ENCODE measurements at regions not wholly inside any gene's neighbourhood (a gene's known extent, or its start where the extent isn't known, plus 50 kb on each side); places are given as distances from the start of the nearest gene placed in this dataset.
"Not testable (repeated sequence)": the region's sequence is repeated elsewhere in the genome, so short reads cannot be mapped to it uniquely, and the experiment has no call there.

DNA sequence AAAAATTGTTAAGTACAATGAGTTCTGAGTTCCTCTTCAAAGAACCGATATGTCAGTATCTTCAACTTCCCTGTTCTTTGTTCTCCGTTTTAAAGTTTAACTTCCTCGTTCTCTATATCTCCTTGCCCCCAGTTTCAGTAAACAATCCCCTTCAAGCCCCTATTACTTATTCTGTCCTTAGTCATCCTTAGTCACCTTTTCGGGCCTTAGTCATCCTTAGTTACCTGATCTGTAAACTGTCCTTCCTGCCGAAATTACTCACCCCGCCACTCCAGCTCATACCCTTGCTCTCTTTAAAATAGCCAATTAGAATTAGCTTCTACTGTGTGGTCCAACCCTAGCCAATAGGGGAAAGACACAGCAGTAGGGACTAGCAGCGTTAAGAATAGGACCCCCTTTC lies 1165.6 kb downstream of the NSUN3 start:
- Histone ChIP-seq H3K36me3 (ENCODE audit: control insufficient read depth in 4 of 4, insufficient read depth in 4 of 4, low read length in 3 of 4) (no peaks in the 10 kb centered on the region), H3K9me3 (ENCODE audit: control extremely low read depth in 1 of 5, control insufficient read depth in 4 of 5, insufficient read depth in 2 of 5, low read depth in 1 of 5, low read length in 4 of 5) (peaks cover 0 to 3% (median 0%) of the 10 kb centered on the region in 5 experiments), H3K4me3 (ENCODE audit: control insufficient read depth in 1 of 7, extremely low read depth in 1 of 7, insufficient read depth in 4 of 7, low read depth in 2 of 7, low read length in 6 of 7) (no peak overlapping the region), H3K27me3 (replicated peaks in 2 of 5; ENCODE audit: control insufficient read depth in 4 of 5, insufficient read depth in 5 of 5, low read length in 4 of 5) (no peaks in the 10 kb centered on the region), H3K4me1 (ENCODE audit: control extremely low read depth in 1 of 4, control insufficient read depth in 4 of 4, insufficient read depth in 4 of 4, low read length in 3 of 4) (no peaks in the 10 kb centered on the region), H3K27ac (ENCODE audit: insufficient read depth in 1 of 2, low read depth in 1 of 2, low read length in 2 of 2, poor library complexity in 1 of 2, severe bottlenecking in 2 of 2) (no peak overlapping the region)
- POLR2A ChIA-PET, result no interaction called here
- WGBS (ENCODE audit: insufficient coverage), result 72% methylated on average over 6 of the region's 7 CpGs
- CTCF ChIA-PET, result no interaction called here
- DNase-seq, result no peak

DNA sequence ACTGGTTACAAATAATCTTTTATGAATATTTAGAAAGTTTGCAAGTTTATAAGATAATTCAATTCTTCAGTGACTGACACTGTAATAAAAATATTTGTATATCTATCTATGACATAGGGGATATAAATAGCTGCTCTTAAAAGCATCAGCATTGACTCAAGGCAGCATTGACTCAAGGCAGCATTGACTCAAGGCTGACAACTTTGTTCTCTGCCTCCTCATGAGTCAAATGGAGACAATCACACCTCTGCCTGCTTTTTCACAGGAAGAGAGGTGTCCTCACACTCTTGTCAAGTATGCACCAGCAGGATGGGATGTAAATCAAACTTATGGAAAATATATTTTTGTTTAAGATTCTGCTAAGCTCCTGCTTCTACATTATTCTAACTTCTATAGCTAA lies 1173.1 kb downstream of the NSUN3 start:
- H3K27ac ChIP-seq (ENCODE audit: insufficient read depth in 1 of 2, low read depth in 1 of 2, low read length in 2 of 2, poor library complexity in 1 of 2, severe bottlenecking in 2 of 2), result no peak overlapping the region
- H3K27me3 ChIP-seq (replicated peaks in 2 of 5; ENCODE audit: control insufficient read depth in 4 of 5, insufficient read depth in 5 of 5, low read length in 4 of 5), result no peaks in the 10 kb centered on the region
- CTCF ChIA-PET, result no interaction called here
- no peaks in the 10 kb centered on the region for H3K36me3 ChIP-seq (ENCODE audit: control insufficient read depth in 4 of 4, insufficient read depth in 4 of 4, low read length in 3 of 4)
- H3K4me3 ChIP-seq (ENCODE audit: control insufficient read depth in 1 of 7, extremely low read depth in 1 of 7, insufficient read depth in 4 of 7, low read depth in 2 of 7, low read length in 6 of 7), result no peak overlapping the region
- no peaks in the 10 kb centered on the region for H3K9me3 ChIP-seq (ENCODE audit: control extremely low read depth in 1 of 5, control insufficient read depth in 4 of 5, insufficient read depth in 2 of 5, low read depth in 1 of 5, low read length in 4 of 5)
- no peak for DNase-seq
- no peaks in the 10 kb centered on the region for H3K4me1 ChIP-seq (ENCODE audit: control extremely low read depth in 1 of 4, control insufficient read depth in 4 of 4, insufficient read depth in 4 of 4, low read length in 3 of 4)
- POLR2A ChIA-PET, result no interaction called here

DNA sequence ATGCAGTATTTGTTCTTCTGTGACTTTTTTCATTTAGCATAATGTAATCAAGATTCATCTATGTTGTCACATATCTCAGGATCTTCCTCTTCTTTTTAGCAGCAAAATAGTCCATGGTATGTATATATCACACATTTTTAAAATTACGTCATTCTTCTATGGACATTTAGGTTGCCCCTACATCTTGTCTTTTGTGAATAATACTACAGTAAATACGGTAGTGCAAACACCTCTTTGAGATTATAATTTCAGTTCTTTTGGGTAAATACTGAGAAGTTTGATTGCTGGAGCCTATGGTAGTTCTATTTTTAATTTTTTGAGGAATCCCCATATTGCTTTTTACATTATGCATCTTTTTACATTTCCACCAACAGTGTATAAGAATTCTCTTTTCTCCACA lies 1174.9 kb downstream of the NSUN3 start:
- POLR2A ChIA-PET, result no interaction called here
- Histone ChIP-seq H3K4me3 (ENCODE audit: control insufficient read depth in 1 of 7, extremely low read depth in 1 of 7, insufficient read depth in 4 of 7, low read depth in 2 of 7, low read length in 6 of 7) (no peak overlapping the region), H3K27me3 (replicated peaks in 2 of 5; ENCODE audit: control insufficient read depth in 4 of 5, insufficient read depth in 5 of 5, low read length in 4 of 5) (no peaks in the 10 kb centered on the region), H3K9me3 (ENCODE audit: control extremely low read depth in 1 of 5, control insufficient read depth in 4 of 5, insufficient read depth in 2 of 5, low read depth in 1 of 5, low read length in 4 of 5) (no peaks in the 10 kb centered on the region), H3K4me1 (ENCODE audit: control extremely low read depth in 1 of 4, control insufficient read depth in 4 of 4, insufficient read depth in 4 of 4, low read length in 3 of 4) (no peaks in the 10 kb centered on the region), H3K36me3 (ENCODE audit: control insufficient read depth in 4 of 4, insufficient read depth in 4 of 4, low read length in 3 of 4) (no peaks in the 10 kb centered on the region), H3K27ac (ENCODE audit: insufficient read depth in 1 of 2, low read depth in 1 of 2, low read length in 2 of 2, poor library complexity in 1 of 2, severe bottlenecking in 2 of 2) (no peak overlapping the region)
- no CpG with 5 or more reads among the region's 2 CpGs for WGBS (ENCODE audit: insufficient coverage)
- CTCF ChIA-PET, result no interaction called here
- DNase-seq, result no peak

DNA sequence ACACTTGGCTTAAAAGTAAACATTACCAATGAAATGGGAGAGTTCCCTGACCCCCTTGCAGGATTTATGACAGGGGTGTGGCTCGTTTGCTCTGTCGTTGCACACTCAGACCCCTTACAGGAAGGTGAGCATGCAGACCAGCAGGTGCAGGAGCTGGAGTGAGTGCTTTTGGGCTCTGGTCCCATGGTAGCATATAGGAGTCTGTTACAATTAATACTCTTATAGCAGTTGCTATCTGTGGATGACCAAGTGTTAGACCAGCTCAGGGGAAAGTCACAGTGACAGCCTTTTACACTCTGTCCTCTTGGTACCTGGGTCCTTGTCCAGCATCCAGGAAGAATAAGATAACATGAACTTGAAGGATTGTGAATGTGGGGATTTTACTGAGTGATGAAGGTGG lies 1177.5 kb downstream of the NSUN3 start:
- POLR2A ChIA-PET, result no interaction called here
- H3K27ac ChIP-seq (ENCODE audit: insufficient read depth in 1 of 2, low read depth in 1 of 2, low read length in 2 of 2, poor library complexity in 1 of 2, severe bottlenecking in 2 of 2), result no peak overlapping the region
- H3K4me1 ChIP-seq (ENCODE audit: control extremely low read depth in 1 of 4, control insufficient read depth in 4 of 4, insufficient read depth in 4 of 4, low read length in 3 of 4), result no peaks in the 10 kb centered on the region
- CTCF ChIA-PET, result no interaction called here
- H3K27me3 ChIP-seq (replicated peaks in 2 of 5; ENCODE audit: control insufficient read depth in 4 of 5, insufficient read depth in 5 of 5, low read length in 4 of 5), result no peaks in the 10 kb centered on the region
- DNase-seq, result no peak
- H3K4me3 ChIP-seq (ENCODE audit: control insufficient read depth in 1 of 7, extremely low read depth in 1 of 7, insufficient read depth in 4 of 7, low read depth in 2 of 7, low read length in 6 of 7), result no peak overlapping the region
- no peaks in the 10 kb centered on the region for H3K36me3 ChIP-seq (ENCODE audit: control insufficient read depth in 4 of 4, insufficient read depth in 4 of 4, low read length in 3 of 4)
- no peaks in the 10 kb centered on the region for H3K9me3 ChIP-seq (ENCODE audit: control extremely low read depth in 1 of 5, control insufficient read depth in 4 of 5, insufficient read depth in 2 of 5, low read depth in 1 of 5, low read length in 4 of 5)
- no CpG with 5 or more reads among the region's 2 CpGs for WGBS (ENCODE audit: insufficient coverage)

DNA sequence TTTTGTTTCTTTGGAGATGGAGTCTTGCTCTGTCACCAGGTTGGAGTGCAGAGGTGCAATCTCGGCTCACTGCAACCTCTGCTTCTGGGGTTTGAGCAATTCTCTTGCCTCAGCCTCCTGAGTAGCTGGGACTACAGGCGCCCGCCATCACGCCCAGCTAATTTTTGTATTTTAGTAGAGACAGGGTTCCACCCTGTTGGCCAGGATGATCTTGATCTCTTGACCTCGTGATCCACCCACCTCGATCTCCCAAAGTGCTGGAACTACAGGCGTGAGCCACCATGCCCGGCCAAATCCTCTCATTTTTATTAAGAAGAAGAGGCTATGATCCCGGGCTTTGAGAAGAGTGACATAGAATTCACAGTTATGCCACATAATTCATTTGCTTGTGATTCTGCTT lies 1178.4 kb downstream of the NSUN3 start:
- H3K27me3 ChIP-seq (replicated peaks in 2 of 5; ENCODE audit: control insufficient read depth in 4 of 5, insufficient read depth in 5 of 5, low read length in 4 of 5); H3K4me1 ChIP-seq (ENCODE audit: control extremely low read depth in 1 of 4, control insufficient read depth in 4 of 4, insufficient read depth in 4 of 4, low read length in 3 of 4); POLR2A ChIA-PET; H3K9me3 ChIP-seq (ENCODE audit: control extremely low read depth in 1 of 5, control insufficient read depth in 4 of 5, insufficient read depth in 2 of 5, low read depth in 1 of 5, low read length in 4 of 5); CTCF ChIA-PET; H3K4me3 ChIP-seq (ENCODE audit: control insufficient read depth in 1 of 7, extremely low read depth in 1 of 7, insufficient read depth in 4 of 7, low read depth in 2 of 7, low read length in 6 of 7); H3K27ac ChIP-seq (ENCODE audit: insufficient read depth in 1 of 2, low read depth in 1 of 2, low read length in 2 of 2, poor library complexity in 1 of 2, severe bottlenecking in 2 of 2); H3K36me3 ChIP-seq (ENCODE audit: control insufficient read depth in 4 of 4, insufficient read depth in 4 of 4, low read length in 3 of 4); DNase-seq: not testable (repeated sequence)
- 96% methylated on average over 7 of the region's 9 CpGs for WGBS (ENCODE audit: insufficient coverage)

- Histone ChIP-seq H3K27me3 (replicated peaks in 2 of 5; ENCODE audit: control insufficient read depth in 4 of 5, insufficient read depth in 5 of 5, low read length in 4 of 5) (no peaks in the 10 kb centered on the region), H3K4me1 (ENCODE audit: control extremely low read depth in 1 of 4, control insufficient read depth in 4 of 4, insufficient read depth in 4 of 4, low read length in 3 of 4) (no peaks in the 10 kb centered on the region), H3K9me3 (ENCODE audit: control extremely low read depth in 1 of 5, control insufficient read depth in 4 of 5, insufficient read depth in 2 of 5, low read depth in 1 of 5, low read length in 4 of 5) (no peaks in the 10 kb centered on the region), H3K27ac (ENCODE audit: insufficient read depth in 1 of 2, low read depth in 1 of 2, low read length in 2 of 2, poor library complexity in 1 of 2, severe bottlenecking in 2 of 2) (no peak overlapping the region), H3K4me3 (ENCODE audit: control insufficient read depth in 1 of 7, extremely low read depth in 1 of 7, insufficient read depth in 4 of 7, low read depth in 2 of 7, low read length in 6 of 7) (no peak overlapping the region), H3K36me3 (ENCODE audit: control insufficient read depth in 4 of 4, insufficient read depth in 4 of 4, low read length in 3 of 4) (no peaks in the 10 kb centered on the region)
- DNase-seq, result no peak
- ChIA-PET CTCF (no interaction called here), POLR2A (no interaction called here)
- 96% methylated on average over 5 of the region's 5 CpGs for WGBS (ENCODE audit: insufficient coverage)
Measured at GRCh38 chr3:95246413-95246812, 1183.6 kb downstream of the NSUN3 start.

DNA sequence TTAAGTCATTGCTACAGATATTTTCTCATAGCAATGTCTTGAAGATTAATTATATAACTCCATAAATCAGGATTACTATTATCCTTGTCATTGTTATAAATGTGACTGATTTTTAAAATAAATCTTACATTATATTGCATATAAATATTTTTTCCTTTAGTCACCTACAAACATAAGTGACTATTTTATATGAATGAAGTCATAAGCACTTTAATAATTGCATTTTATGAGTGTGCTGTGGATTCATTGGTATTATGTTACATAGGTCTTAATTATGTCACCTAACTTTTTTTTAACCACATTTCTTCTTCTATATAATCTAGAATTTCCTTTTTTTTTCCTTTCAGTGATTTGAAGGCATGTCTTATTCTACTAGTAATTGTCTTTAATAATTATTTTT lies 1191.2 kb downstream of the NSUN3 start:
- no peak for DNase-seq
- ChIA-PET POLR2A (no interaction called here), CTCF (no interaction called here)
- Histone ChIP-seq H3K9me3 (ENCODE audit: control extremely low read depth in 1 of 5, control insufficient read depth in 4 of 5, insufficient read depth in 2 of 5, low read depth in 1 of 5, low read length in 4 of 5) (no peaks in the 10 kb centered on the region), H3K27me3 (replicated peaks in 2 of 5; ENCODE audit: control insufficient read depth in 4 of 5, insufficient read depth in 5 of 5, low read length in 4 of 5) (no peaks in the 10 kb centered on the region), H3K36me3 (ENCODE audit: control insufficient read depth in 4 of 4, insufficient read depth in 4 of 4, low read length in 3 of 4) (no peaks in the 10 kb centered on the region), H3K27ac (ENCODE audit: insufficient read depth in 1 of 2, low read depth in 1 of 2, low read length in 2 of 2, poor library complexity in 1 of 2, severe bottlenecking in 2 of 2) (no peak overlapping the region), H3K4me1 (ENCODE audit: control extremely low read depth in 1 of 4, control insufficient read depth in 4 of 4, insufficient read depth in 4 of 4, low read length in 3 of 4) (no peaks in the 10 kb centered on the region), H3K4me3 (ENCODE audit: control insufficient read depth in 1 of 7, extremely low read depth in 1 of 7, insufficient read depth in 4 of 7, low read depth in 2 of 7, low read length in 6 of 7) (no peak overlapping the region)

GRCh38 chr3:95254758-95255157 lies 1191.9 kb downstream of the NSUN3 start:
- H3K4me1 ChIP-seq (ENCODE audit: control extremely low read depth in 1 of 4, control insufficient read depth in 4 of 4, insufficient read depth in 4 of 4, low read length in 3 of 4), result no peaks in the 10 kb centered on the region
- WGBS (ENCODE audit: insufficient coverage), result 97% methylated on average over 6 of the region's 6 CpGs
- ChIA-PET CTCF (no interaction called here), POLR2A (no interaction called here)
- no peaks in the 10 kb centered on the region for H3K36me3 ChIP-seq (ENCODE audit: control insufficient read depth in 4 of 4, insufficient read depth in 4 of 4, low read length in 3 of 4)
- peaks cover 0 to 4% (median 0%) of the 10 kb centered on the region in 5 experiments for H3K9me3 ChIP-seq (ENCODE audit: control extremely low read depth in 1 of 5, control insufficient read depth in 4 of 5, insufficient read depth in 2 of 5, low read depth in 1 of 5, low read length in 4 of 5)
- no peaks in the 10 kb centered on the region for H3K27me3 ChIP-seq (replicated peaks in 2 of 5; ENCODE audit: control insufficient read depth in 4 of 5, insufficient read depth in 5 of 5, low read length in 4 of 5)
- no peak overlapping the region for H3K4me3 ChIP-seq (ENCODE audit: control insufficient read depth in 1 of 7, extremely low read depth in 1 of 7, insufficient read depth in 4 of 7, low read depth in 2 of 7, low read length in 6 of 7)
- DNase-seq, result no peak
- H3K27ac ChIP-seq (ENCODE audit: insufficient read depth in 1 of 2, low read depth in 1 of 2, low read length in 2 of 2, poor library complexity in 1 of 2, severe bottlenecking in 2 of 2), result no peak overlapping the region
